Stomach (tissue), 8 donors: ENCODE measurements at regions not wholly inside any gene's neighbourhood (a gene's known extent, or its start where the extent isn't known, plus 50 kb on each side); places are given as distances from the start of the nearest gene placed in this dataset.

Experiments
- DNase-seq, 2 donors: peaks; one replicate each; pipeline versions ENCODE4 v3.0.0 to v3.0.0-alpha.2; 2013 to 2019
- H3K27ac ChIP-seq, 5 donors: fragments of 200-600 bp in 4 of 5; sonication (generic) in 4 of 5; one replicate each; pipeline ENCODE4 v1.5.1; 2013 to 2019; ENCODE audit warnings: mild to moderate bottlenecking in 1 of 5, moderate library complexity in 1 of 5
- H3K27me3 ChIP-seq, 3 donors: fragments of 200-600 bp; sonication (generic); one replicate each; pipeline ENCODE4 v1.5.1; 2017 to 2019; ENCODE audit warnings: mixed run types in 1 of 3
- H3K36me3 ChIP-seq, 4 donors: fragments of 200-600 bp; sonication (generic); 1 replicate in 3 of 4; 2 replicates in 1 of 4; pipeline ENCODE4 v1.5.1; 2016 to 2019
- H3K4me1 ChIP-seq, 4 donors: fragments of 200-600 bp; sonication (generic); one replicate each; pipeline ENCODE4 v1.5.1; 2016 to 2019
- H3K4me3 ChIP-seq, 4 donors: fragments of 200-600 bp; sonication (generic) in 3 of 4; one replicate each; pipeline ENCODE4 v1.5.1; 2016 to 2019; ENCODE audit warnings: mild to moderate bottlenecking in 1 of 4
- H3K9me3 ChIP-seq, 4 donors: fragments of 200-600 bp; sonication (generic); one replicate each; pipeline ENCODE4 v1.5.1; 2016 to 2019
- CTCF ChIP-seq, 7 experiments: fragments of 450-650 bp in 4 of 7; fragments of 200-600 bp in 3 of 7; sonication (generic) in 3 of 7; IDR thresholded peaks; one replicate each; pipeline ENCODE4 v1.5.1; 2016 to 2019; ENCODE audit warnings: antibody characterized with exemption in 7 of 7, control low read depth in 2 of 7, mild to moderate bottlenecking in 1 of 7
- EP300 ChIP-seq: sonication (generic); formaldehyde crosslinking; IDR thresholded peaks from one replicate; pipeline ENCODE4 v1.6.1; 2017; ENCODE audit warnings: antibody characterized with exemption
- POLR2A ChIP-seq, 4 donors: fragments of 450-650 bp; IDR thresholded peaks; one replicate each; pipeline ENCODE4 v1.6.1; 2016; ENCODE audit warnings: antibody characterized with exemption in 4 of 4, control low read depth in 2 of 4, mild to moderate bottlenecking in 1 of 4, moderate library complexity in 1 of 4
- POLR2AphosphoS5 ChIP-seq, 3 donors: sonication (generic); formaldehyde crosslinking; IDR thresholded peaks; one replicate each; pipeline ENCODE4 v1.6.1; 2016; ENCODE audit warnings: antibody characterized with exemption in 3 of 3
- WGBS, 5 donors: extraction: QIAGEN DNeasy Blood & Tissue Kit in 3 of 5; methylation state at CpG; one replicate each; pipeline versions ENCODE4 v1.1.5 to v1.1.7; 2013 to 2018; 5-methylcytosine and 5-hydroxymethylcytosine counted together
- intact Hi-C: fragments of 100-400 bp; cut with DNase I; formaldehyde crosslinking; loops from one replicate; pipeline ENCODE4 v1.15.1; 2023; ENCODE audit warnings: low total_unique reads
- donor health status: healthy with polysubstance abuse.
- donor health status: Bipolar disorder and iron deficiency.
- donor health status: healthy.

- H3K4me1 ChIP-seq = peaks cover 0 to 5% (median 0%) of the 10 kb centered on the region in 4 donors
- intact Hi-C loops = no loop called here
- no peak for DNase-seq
- no peaks in the 10 kb centered on the region for H3K27me3 ChIP-seq
- no peak overlapping the region for H3K27ac ChIP-seq
- H3K4me3 ChIP-seq = no peak overlapping the region
- H3K9me3 ChIP-seq = no peaks in the 10 kb centered on the region
- H3K36me3 ChIP-seq = no peaks in the 10 kb centered on the region
- 44 to 56% (median 54%) methylated on average over 7 of the region's 7 CpGs for WGBS, 5 donors
- no peak for TF ChIP-seq POLR2AphosphoS5 (IDR thresholded peaks at IDR 0.05)
- no peak for TF ChIP-seq POLR2A (IDR thresholded peaks at IDR 0.05)
- no peak for TF ChIP-seq CTCF (IDR thresholded peaks at IDR 0.05)
- TF ChIP-seq EP300 = no peak
Observed at GRCh38 chr6:105886066-105886813, 199.9 kb upstream of the PRDM1 start.

- intact Hi-C loops = no loop called here
- TF ChIP-seq POLR2AphosphoS5 (IDR thresholded peaks at IDR 0.05) (no peak), POLR2A (IDR thresholded peaks at IDR 0.05) (no peak), EP300 (no peak), CTCF (IDR thresholded peaks at IDR 0.05) (no peak)
- 79 to 91% (median 85%) methylated on average over 7 of the region's 7 CpGs for WGBS, 5 donors
- H3K36me3 ChIP-seq = no peaks in the 10 kb centered on the region
- DNase-seq = no peak
- no peaks in the 10 kb centered on the region for H3K27me3 ChIP-seq
- H3K4me3 ChIP-seq = no peak overlapping the region
- peak overlapping the region in 1 of 5 donors; percentile 33 for H3K27ac ChIP-seq
- H3K9me3 ChIP-seq = no peaks in the 10 kb centered on the region
- H3K4me1 ChIP-seq = peaks cover 0 to 5% (median 0%) of the 10 kb centered on the region in 4 donors
Observed at GRCh38 chr6:105884426-105884825, 201.7 kb upstream of the PRDM1 start.

GRCh38 chr6:105884011-105884410 lies 202.1 kb upstream of the PRDM1 start:
- H3K27ac ChIP-seq = peak overlapping the region in 1 of 5 donors; percentile 33
- no peaks in the 10 kb centered on the region for H3K27me3 ChIP-seq
- no peaks in the 10 kb centered on the region for H3K36me3 ChIP-seq
- intact Hi-C loops = no loop called here
- TF ChIP-seq POLR2A (IDR thresholded peaks at IDR 0.05) (no peak), EP300 (no peak), POLR2AphosphoS5 (IDR thresholded peaks at IDR 0.05) (no peak), CTCF (IDR thresholded peaks at IDR 0.05) (no peak)
- H3K4me1 ChIP-seq = peaks cover 0 to 5% (median 0%) of the 10 kb centered on the region in 4 donors
- DNase-seq = no peak
- 74 to 86% (median 82%) methylated on average over 4 of the region's 4 CpGs for WGBS, 5 donors
- no peaks in the 10 kb centered on the region for H3K9me3 ChIP-seq
- H3K4me3 ChIP-seq = no peak overlapping the region

- Histone ChIP-seq H3K4me1 (peaks cover 0 to 5% (median 0%) of the 10 kb centered on the region in 4 donors), H3K36me3 (no peaks in the 10 kb centered on the region), H3K4me3 (no peak overlapping the region), H3K27me3 (no peaks in the 10 kb centered on the region), H3K27ac (no peak overlapping the region), H3K9me3 (no peaks in the 10 kb centered on the region)
- DNase-seq = no peak
- intact Hi-C loops = no loop called here
- WGBS, 5 donors = 81 to 91% (median 84%) methylated on average over 2 of the region's 2 CpGs
- TF ChIP-seq EP300 = no peak
- no peak for TF ChIP-seq POLR2AphosphoS5 (IDR thresholded peaks at IDR 0.05)
Observed at GRCh38 chr6:105882828-105883227, 203.3 kb upstream of the PRDM1 start.
